Hepatocyte (in vitro differentiated cells): ENCODE measurements at regions not wholly inside any gene's neighbourhood (a gene's known extent, or its start where the extent isn't known, plus 50 kb on each side); places are given as distances from the start of the nearest gene placed in this dataset.
"Not testable (repeated sequence)": the region's sequence is repeated elsewhere in the genome, so short reads cannot be mapped to it uniquely, and the experiment has no call there.

Experiments used
- EZH2phosphoT487 ChIP-seq: fragments of 200-600 bp; sonication (generic); IDR thresholded peaks from one replicate; pipeline ENCODE4 v1.6.1; 2018; ENCODE audit warnings: antibody characterized with exemption, mild to moderate bottlenecking, low read depth, moderate library complexity; ENCODE audit not compliant: unreplicated experiment, severe bottlenecking
- TF ChIP-seq, protein P1 (sequence below): fragments of 200-600 bp; sonication (generic); IDR thresholded peaks from 2 replicates; pipeline ENCODE4 v1.5.1; 2016; ENCODE audit warnings: antibody characterized with exemption, mild to moderate bottlenecking; ENCODE audit not compliant: poor library complexity

- TF ChIP-seq, protein P1, sequence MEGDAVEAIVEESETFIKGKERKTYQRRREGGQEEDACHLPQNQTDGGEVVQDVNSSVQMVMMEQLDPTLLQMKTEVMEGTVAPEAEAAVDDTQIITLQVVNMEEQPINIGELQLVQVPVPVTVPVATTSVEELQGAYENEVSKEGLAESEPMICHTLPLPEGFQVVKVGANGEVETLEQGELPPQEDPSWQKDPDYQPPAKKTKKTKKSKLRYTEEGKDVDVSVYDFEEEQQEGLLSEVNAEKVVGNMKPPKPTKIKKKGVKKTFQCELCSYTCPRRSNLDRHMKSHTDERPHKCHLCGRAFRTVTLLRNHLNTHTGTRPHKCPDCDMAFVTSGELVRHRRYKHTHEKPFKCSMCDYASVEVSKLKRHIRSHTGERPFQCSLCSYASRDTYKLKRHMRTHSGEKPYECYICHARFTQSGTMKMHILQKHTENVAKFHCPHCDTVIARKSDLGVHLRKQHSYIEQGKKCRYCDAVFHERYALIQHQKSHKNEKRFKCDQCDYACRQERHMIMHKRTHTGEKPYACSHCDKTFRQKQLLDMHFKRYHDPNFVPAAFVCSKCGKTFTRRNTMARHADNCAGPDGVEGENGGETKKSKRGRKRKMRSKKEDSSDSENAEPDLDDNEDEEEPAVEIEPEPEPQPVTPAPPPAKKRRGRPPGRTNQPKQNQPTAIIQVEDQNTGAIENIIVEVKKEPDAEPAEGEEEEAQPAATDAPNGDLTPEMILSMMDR: peak; percentile 74
- TF ChIP-seq EZH2phosphoT487: not testable (repeated sequence)
These were observed 86.8 kb downstream of the FAM72B start for GRCh38 chr1:121097127-121097866.
